Neural progenitor cell (in vitro differentiated cells): ENCODE measurements at regions not wholly inside any gene's neighbourhood (a gene's known extent, or its start where the extent isn't known, plus 50 kb on each side); places are given as distances from the start of the nearest gene placed in this dataset.
A peak's percentile ranks its signal among the peaks of the same experiment; 100 is the strongest.

ENCODE experiments used
- DNase-seq: peaks from one replicate; pipeline ENCODE4 v3.0.0-alpha.2; 2016; ENCODE audit warnings: low spot score
- H2AFZ ChIP-seq: fragments of 200-600 bp; sonication (generic); replicated peaks from 2 replicates; pipeline ENCODE4 v1.6.1; 2016; ENCODE audit warnings: antibody characterized with exemption
- H3F3A ChIP-seq: fragments of 200-600 bp; sonication (generic); 2 replicates; pipeline ENCODE4 v1.6.1; 2016; ENCODE audit warnings: antibody characterized with exemption, low read depth
- H3K27ac ChIP-seq: fragments of 200-600 bp; sonication (generic); 2 replicates; pipeline ENCODE4 v1.5.1; 2016; ENCODE audit warnings: mild to moderate bottlenecking
- H3K27me3 ChIP-seq: fragments of 200-600 bp; sonication (generic); 2 replicates; pipeline ENCODE4 v1.6.1; 2016; ENCODE audit warnings: mild to moderate bottlenecking, moderate library complexity
- H3K36me3 ChIP-seq: fragments of 200-600 bp; sonication (generic); 2 replicates; pipeline ENCODE4 v1.5.1; 2016
- H3K4me1 ChIP-seq: fragments of 200-600 bp; sonication (generic); 2 replicates; pipeline ENCODE4 v1.6.1; 2016; ENCODE audit warnings: mixed run types
- H3K4me2 ChIP-seq: fragments of 200-600 bp; sonication (generic); 2 replicates; pipeline ENCODE4 v1.6.1; 2016
- H3K4me3 ChIP-seq: fragments of 200-600 bp; sonication (generic); 2 replicates; pipeline ENCODE4 v1.5.1; 2016
- H3K79me2 ChIP-seq: fragments of 200-600 bp; sonication (generic); 2 replicates; pipeline ENCODE4 v1.6.1; 2016; ENCODE audit warnings: low read depth
- H3K9ac ChIP-seq: fragments of 200-600 bp; sonication (generic); 2 replicates; pipeline ENCODE4 v1.6.1; 2016
- H3K9me3 ChIP-seq: fragments of 200-600 bp; sonication (generic); 2 replicates; pipeline ENCODE4 v1.5.1; 2016; ENCODE audit warnings: low read depth
- H4K20me1 ChIP-seq: fragments of 200-600 bp; sonication (generic); 2 replicates; pipeline ENCODE4 v1.6.1; 2016; ENCODE audit warnings: low read depth
- H3K27ac Mint-ChIP-seq: 3 replicates; pipeline ENCODE4 v1.8.0; 2021; ENCODE audit warnings: mixed read lengths
- H3K27me3 Mint-ChIP-seq: 2 replicates; pipeline ENCODE4 v1.8.0; 2022; ENCODE audit warnings: low read depth, mild to moderate bottlenecking, inconsistent platforms, moderate library complexity, mixed read lengths; ENCODE audit not compliant: insufficient read depth
- H3K36me3 Mint-ChIP-seq: 3 replicates; pipeline ENCODE4 v1.8.0; 2021; ENCODE audit warnings: mixed read lengths
- H3K4me1 Mint-ChIP-seq: 3 replicates; pipeline ENCODE4 v1.8.0; 2021; ENCODE audit warnings: mixed read lengths
- H3K4me3 Mint-ChIP-seq: 3 replicates; pipeline ENCODE4 v1.8.0; 2021; ENCODE audit warnings: mild to moderate bottlenecking, moderate library complexity, mixed read lengths
- H3K9me3 Mint-ChIP-seq: 3 replicates; pipeline ENCODE4 v1.8.0; 2020; ENCODE audit warnings: mixed read lengths
- CTCF ChIP-seq: fragments of 200-600 bp; sonication (generic); IDR thresholded peaks from 2 replicates; pipeline ENCODE4 v1.5.1; 2017; ENCODE audit warnings: antibody characterized with exemption, mild to moderate bottlenecking
- EZH2 ChIP-seq: fragments of 200-600 bp; sonication (generic); IDR thresholded peaks from 2 replicates; pipeline ENCODE4 v1.6.1; 2017; ENCODE audit warnings: antibody characterized with exemption, mild to moderate bottlenecking, moderate library complexity
- EZH2phosphoT487 ChIP-seq: fragments of 200-600 bp; sonication (generic); IDR thresholded peaks from 2 replicates; pipeline ENCODE4 v1.6.1; 2017; ENCODE audit warnings: antibody characterized with exemption

GRCh38 chr5:106093134-106093533, 1577.6 kb downstream of the EFNA5 start:
- Mint-ChIP-seq H3K36me3 (no peaks in the 10 kb centered on the region), H3K27ac (no peak overlapping the region), H3K9me3 (no peaks in the 10 kb centered on the region), H3K4me1 (peaks cover 9% of the 10 kb centered on the region), H3K27me3 (no peaks in the 10 kb centered on the region), H3K4me3 (no peak overlapping the region)
- H3K9ac ChIP-seq: no peak overlapping the region
- H2AFZ ChIP-seq: no peak overlapping the region
- H3K4me3 ChIP-seq: no peak overlapping the region
- no peaks in the 10 kb centered on the region for H4K20me1 ChIP-seq
- no peaks in the 10 kb centered on the region for H3K79me2 ChIP-seq
- no peaks in the 10 kb centered on the region for H3F3A ChIP-seq
- peaks cover 13% of the 10 kb centered on the region for H3K4me1 ChIP-seq
- H3K9me3 ChIP-seq: no peaks in the 10 kb centered on the region
- no peaks in the 10 kb centered on the region for H3K36me3 ChIP-seq
- no peak overlapping the region for H3K4me2 ChIP-seq
- no peaks in the 10 kb centered on the region for H3K27me3 ChIP-seq
- no peak for DNase-seq
- TF ChIP-seq EZH2 (no peak), CTCF (no peak), EZH2phosphoT487 (no peak)
- H3K27ac ChIP-seq: no peak overlapping the region

GRCh38 chr5:106092455-106092854, 1578.3 kb downstream of the EFNA5 start:
- Mint-ChIP-seq H3K36me3 (no peaks in the 10 kb centered on the region), H3K27me3 (no peaks in the 10 kb centered on the region), H3K4me3 (no peak overlapping the region), H3K27ac (no peak overlapping the region), H3K4me1 (peaks cover 9% of the 10 kb centered on the region), H3K9me3 (no peaks in the 10 kb centered on the region)
- H3K9ac ChIP-seq: no peak overlapping the region
- H3K79me2 ChIP-seq: no peaks in the 10 kb centered on the region
- no peaks in the 10 kb centered on the region for H3K9me3 ChIP-seq
- TF ChIP-seq EZH2phosphoT487 (no peak), CTCF (no peak), EZH2 (no peak)
- no peak overlapping the region for H3K4me2 ChIP-seq
- H4K20me1 ChIP-seq: no peaks in the 10 kb centered on the region
- H3K4me1 ChIP-seq: peaks cover 13% of the 10 kb centered on the region
- no peaks in the 10 kb centered on the region for H3F3A ChIP-seq
- no peaks in the 10 kb centered on the region for H3K36me3 ChIP-seq
- no peak overlapping the region for H3K27ac ChIP-seq
- DNase-seq: no peak
- H2AFZ ChIP-seq: no peak overlapping the region
- H3K27me3 ChIP-seq: no peaks in the 10 kb centered on the region
- H3K4me3 ChIP-seq: no peak overlapping the region

- no peak for DNase-seq
- Mint-ChIP-seq H3K27ac (no peak overlapping the region), H3K27me3 (no peaks in the 10 kb centered on the region), H3K9me3 (no peaks in the 10 kb centered on the region), H3K4me1 (peaks cover 22% of the 10 kb centered on the region), H3K36me3 (no peaks in the 10 kb centered on the region), H3K4me3 (no peak overlapping the region)
- Histone ChIP-seq H3K36me3 (no peaks in the 10 kb centered on the region), H3K4me3 (no peak overlapping the region), H3F3A (no peaks in the 10 kb centered on the region), H3K9me3 (no peaks in the 10 kb centered on the region), H3K4me1 (peaks cover 33% of the 10 kb centered on the region), H3K27me3 (no peaks in the 10 kb centered on the region), H3K27ac (peak overlapping the region; percentile 30), H3K9ac (no peak overlapping the region), H3K4me2 (no peak overlapping the region), H4K20me1 (no peaks in the 10 kb centered on the region), H2AFZ (no peak overlapping the region), H3K79me2 (no peaks in the 10 kb centered on the region)
- TF ChIP-seq EZH2 (no peak), CTCF (no peak), EZH2phosphoT487 (no peak)
Observed at GRCh38 chr5:106089073-106089472, 1581.7 kb downstream of the EFNA5 start.

GRCh38 chr5:106088462-106088861, 1582.3 kb downstream of the EFNA5 start:
- peaks cover 22% of the 10 kb centered on the region for H3K4me1 Mint-ChIP-seq
- H3K36me3 Mint-ChIP-seq: no peaks in the 10 kb centered on the region
- H3K9me3 Mint-ChIP-seq: no peaks in the 10 kb centered on the region

More at GRCh38 chr5:106088462-106088861, 1582.3 kb downstream of the EFNA5 start:
- no peak for DNase-seq
- H3K4me3 ChIP-seq: no peak overlapping the region
- no peaks in the 10 kb centered on the region for H3K36me3 ChIP-seq
- H3K79me2 ChIP-seq: no peaks in the 10 kb centered on the region
- Mint-ChIP-seq H3K27me3 (no peaks in the 10 kb centered on the region), H3K27ac (no peak overlapping the region), H3K4me3 (no peak overlapping the region)
- peaks cover 33% of the 10 kb centered on the region for H3K4me1 ChIP-seq
- H3F3A ChIP-seq: no peaks in the 10 kb centered on the region
- H2AFZ ChIP-seq: no peak overlapping the region
- H3K9me3 ChIP-seq: no peaks in the 10 kb centered on the region
- TF ChIP-seq EZH2 (no peak), EZH2phosphoT487 (no peak), CTCF (no peak)
- H4K20me1 ChIP-seq: no peaks in the 10 kb centered on the region
- H3K4me2 ChIP-seq: no peak overlapping the region
- peak overlapping the region; percentile 30 for H3K27ac ChIP-seq
- H3K27me3 ChIP-seq: no peaks in the 10 kb centered on the region
- H3K9ac ChIP-seq: no peak overlapping the region
